ENCODE measurements at regions not wholly inside any gene's neighbourhood (a gene's known extent, or its start where the extent isn't known, plus 50 kb on each side); places are given as distances from the start of the nearest gene placed in this dataset.

DNA sequence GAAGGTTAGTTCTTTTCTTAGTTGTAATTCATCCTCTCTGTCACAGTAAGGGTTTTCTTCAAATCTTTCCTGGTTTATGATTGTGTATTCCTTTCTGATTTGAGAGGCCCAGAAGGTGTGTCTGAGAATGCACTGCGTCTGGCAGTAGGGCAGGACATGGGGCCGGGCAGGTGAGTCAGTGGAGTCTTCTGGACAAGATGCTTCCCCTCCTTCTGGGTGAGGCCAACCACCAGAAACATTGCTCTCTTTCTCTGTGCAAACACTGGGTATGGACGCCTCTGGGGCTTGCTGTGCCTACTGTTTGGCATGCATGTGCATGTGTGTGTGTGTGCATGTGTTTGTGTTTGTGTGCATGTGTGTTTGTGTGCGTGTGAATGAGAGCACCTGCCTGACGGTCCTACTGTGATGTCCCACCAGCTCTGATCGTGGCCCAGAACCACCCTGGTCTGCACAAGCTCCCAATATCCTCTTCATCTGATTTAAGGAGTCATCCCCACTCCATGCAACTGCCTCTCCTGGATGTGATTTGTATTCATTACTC, 93.2 kb upstream of the DLX2 start:
- TF ChIP-seq, protein P1, sequence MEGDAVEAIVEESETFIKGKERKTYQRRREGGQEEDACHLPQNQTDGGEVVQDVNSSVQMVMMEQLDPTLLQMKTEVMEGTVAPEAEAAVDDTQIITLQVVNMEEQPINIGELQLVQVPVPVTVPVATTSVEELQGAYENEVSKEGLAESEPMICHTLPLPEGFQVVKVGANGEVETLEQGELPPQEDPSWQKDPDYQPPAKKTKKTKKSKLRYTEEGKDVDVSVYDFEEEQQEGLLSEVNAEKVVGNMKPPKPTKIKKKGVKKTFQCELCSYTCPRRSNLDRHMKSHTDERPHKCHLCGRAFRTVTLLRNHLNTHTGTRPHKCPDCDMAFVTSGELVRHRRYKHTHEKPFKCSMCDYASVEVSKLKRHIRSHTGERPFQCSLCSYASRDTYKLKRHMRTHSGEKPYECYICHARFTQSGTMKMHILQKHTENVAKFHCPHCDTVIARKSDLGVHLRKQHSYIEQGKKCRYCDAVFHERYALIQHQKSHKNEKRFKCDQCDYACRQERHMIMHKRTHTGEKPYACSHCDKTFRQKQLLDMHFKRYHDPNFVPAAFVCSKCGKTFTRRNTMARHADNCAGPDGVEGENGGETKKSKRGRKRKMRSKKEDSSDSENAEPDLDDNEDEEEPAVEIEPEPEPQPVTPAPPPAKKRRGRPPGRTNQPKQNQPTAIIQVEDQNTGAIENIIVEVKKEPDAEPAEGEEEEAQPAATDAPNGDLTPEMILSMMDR (IDR thresholded peaks at IDR 0.05): no peak
- TF ChIP-seq EP300 (IDR thresholded peaks at IDR 0.05) (no peak), POLR2AphosphoS5 (IDR thresholded peaks at IDR 0.05) (no peak), POLR2A (IDR thresholded peaks at IDR 0.05; ENCODE audit: low read depth) (no peak)
